GM18519 (cell line): ENCODE measurements at regions not wholly inside any gene's neighbourhood (a gene's known extent, or its start where the extent isn't known, plus 50 kb on each side); places are given as distances from the start of the nearest gene placed in this dataset.
"Not testable (repeated sequence)": the region's sequence is repeated elsewhere in the genome, so short reads cannot be mapped to it uniquely, and the experiment has no call there.

Experiments
- ATAC-seq: cut with Tn5 transposase; IDR thresholded peaks from one replicate; pipeline ENCODE4 v1.9.1; 2021; ENCODE audit warnings: mild to moderate bottlenecking, moderate library complexity; ENCODE audit not compliant: unreplicated experiment, low FRiP score

DNA sequence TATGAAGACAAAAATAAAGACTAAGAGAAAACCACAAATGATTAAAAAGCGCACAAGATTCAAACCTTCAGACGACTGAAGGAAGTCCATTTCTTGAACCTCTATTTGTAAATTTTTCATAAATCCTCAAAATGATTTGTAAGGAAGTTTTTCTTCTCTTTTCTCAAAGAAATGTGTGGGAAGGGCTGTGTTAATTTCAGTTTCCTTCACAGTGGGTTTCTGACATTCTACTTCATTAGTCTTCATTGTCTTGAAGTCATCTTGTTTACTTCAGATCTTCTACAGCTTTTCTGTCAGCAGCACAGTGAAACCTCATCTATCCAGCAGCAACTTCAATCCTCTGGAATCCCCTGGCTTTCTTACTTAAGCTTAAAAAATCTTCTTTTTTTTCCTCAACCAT lies 87.6 kb upstream of the MYLIP start:
- ATAC-seq: no peak

GRCh38 chr6:16040628-16040974 lies 88.3 kb upstream of the MYLIP start:
- no peak for ATAC-seq

DNA sequence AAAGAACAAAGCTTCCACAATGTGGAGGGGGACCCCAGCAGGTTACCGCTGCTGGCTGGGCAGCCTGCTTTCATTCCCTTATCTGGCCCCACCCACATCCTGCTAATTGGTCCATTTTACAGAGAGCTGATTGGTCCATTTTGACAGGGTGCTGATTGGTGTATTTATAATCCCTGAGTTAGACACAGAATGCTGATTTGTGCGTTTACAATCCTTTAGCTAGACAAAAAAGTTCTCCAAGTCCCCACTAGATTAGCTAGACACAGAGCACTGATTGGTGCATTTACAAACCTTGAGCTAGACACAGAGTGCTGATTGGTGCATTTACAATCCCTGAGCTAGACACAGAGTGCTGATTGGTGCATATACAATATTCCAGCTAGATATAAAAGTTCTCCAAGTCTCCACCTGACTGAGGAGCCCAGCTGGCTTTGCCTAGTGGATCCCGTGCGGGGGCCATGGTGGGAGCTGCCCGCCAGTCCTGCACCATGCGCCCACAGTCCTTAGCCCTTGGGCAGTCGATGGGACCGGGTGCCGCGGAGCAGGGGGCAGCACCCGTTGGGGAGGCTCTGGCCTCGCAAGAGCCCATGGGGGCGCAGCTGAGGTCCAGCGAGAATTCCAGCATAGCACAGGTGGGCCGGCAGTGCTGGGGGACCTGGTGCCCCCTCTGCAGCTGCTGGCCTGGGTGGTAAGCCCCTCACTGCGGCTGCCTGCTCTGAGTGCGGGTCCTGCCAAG lies 88.8 kb upstream of the MYLIP start:
- ATAC-seq: not testable (repeated sequence)

DNA sequence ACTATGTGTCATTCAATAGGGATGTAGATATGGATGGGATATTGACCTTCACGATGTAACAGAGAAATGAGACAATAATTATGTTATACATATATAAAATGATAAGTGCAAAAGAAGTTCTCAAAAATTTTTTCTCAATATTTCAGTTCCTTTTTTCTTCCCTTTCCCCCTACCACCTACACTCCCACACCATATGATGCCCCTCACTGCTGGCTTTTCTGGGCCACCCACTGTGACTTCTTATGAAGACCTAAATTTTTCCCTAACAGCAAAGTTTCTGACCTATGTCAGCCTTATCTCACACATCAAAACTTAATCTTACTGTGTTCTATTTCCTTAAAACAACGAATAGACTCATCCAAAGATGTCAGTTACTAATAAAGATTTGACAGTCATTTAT lies 89.9 kb upstream of the MYLIP start:
- no peak for ATAC-seq

DNA sequence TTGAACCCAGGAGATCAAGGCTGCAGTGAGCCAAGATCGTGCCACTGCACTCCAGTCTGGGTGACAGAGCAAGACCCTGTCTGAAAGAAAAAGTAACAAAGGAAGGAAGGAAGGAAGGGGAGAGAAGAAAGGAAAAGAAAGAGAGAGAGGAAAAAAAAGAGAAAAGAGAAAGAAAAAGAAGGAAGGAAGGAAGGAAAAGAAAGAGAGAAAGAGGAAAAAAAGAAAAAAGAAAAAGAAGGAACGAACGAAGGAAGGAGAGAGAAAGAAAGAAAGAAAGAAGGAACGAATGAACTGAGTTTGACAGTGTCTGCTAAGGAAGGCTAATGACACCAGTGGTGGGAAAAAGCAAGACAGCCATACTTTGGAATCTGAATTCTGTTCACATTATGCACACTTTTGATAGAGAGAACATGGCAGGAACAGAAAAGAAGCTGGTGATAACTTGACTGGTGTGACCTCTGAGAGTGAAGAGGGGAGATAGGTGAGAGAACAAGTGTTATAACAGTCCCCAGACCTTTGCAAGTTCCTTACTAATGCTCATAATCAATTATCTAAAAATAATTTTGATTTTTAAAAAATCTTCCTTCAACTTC lies 93.3 kb upstream of the MYLIP start:
- no peak for ATAC-seq

DNA sequence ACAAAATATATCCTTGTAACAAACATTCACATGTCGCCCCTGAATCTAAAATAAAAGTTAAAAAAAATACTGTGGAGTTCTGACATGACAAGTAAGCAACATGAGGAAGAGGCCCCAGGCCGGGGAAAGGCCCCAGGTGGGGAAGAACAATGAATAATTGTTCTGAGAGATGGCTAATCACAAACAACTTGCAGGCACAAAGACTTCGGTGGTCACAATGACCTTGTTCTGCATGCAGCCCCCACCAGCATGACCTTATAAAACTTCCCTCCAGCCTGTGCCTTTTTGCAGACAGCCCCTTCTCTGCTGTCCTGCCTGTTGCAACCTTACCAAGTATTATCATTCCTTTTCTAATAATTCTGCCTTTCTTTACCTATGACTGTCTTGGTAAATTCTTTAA lies 95.7 kb upstream of the MYLIP start:
- no peak for ATAC-seq

GRCh38 chr6:16031278-16031981 lies 97.5 kb upstream of the MYLIP start:
- ATAC-seq: no peak

DNA sequence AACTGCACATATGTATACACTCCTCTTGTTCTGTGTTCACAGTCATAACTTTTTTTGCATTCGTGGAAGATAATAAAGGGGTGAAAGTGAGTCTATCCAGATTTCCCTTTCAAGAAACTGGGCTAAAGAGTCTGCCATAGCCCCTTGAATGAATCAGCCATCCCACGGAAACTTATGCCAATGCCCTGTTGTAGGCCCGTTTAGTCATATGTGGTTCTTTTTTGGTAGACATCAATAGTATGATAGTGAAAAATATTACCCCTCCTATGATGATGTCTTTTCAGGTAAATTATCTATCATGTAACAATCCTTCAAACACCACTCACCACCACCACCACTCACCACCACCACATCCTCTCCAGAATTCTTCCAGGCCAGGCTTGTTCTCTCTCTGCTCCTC lies 99.9 kb upstream of the MYLIP start:
- ATAC-seq: no peak

GRCh38 chr6:16020259-16020658 lies 108.6 kb upstream of the MYLIP start:
- no peak for ATAC-seq

GRCh38 chr6:16019462-16019861 lies 109.4 kb upstream of the MYLIP start:
- no peak for ATAC-seq

DNA sequence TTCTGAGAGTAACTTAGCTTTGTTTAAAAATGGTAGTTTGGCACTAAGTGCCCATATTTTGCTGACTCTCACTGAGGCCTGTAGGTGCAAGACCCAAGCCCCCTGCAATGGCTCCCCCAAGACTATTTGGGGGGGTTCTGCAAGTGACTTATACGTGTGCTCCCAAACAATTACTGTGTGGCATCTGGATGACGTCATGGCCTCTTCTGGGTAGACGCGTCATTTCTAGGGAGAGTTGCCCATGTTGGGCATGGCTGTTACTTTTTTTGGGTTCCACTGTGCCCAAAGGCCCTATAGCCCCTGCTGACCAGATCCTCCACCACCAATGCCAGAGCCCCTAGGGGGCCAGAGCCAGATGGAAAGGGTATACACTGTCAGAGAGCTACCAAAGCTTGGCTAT lies 110.3 kb upstream of the MYLIP start:
- no peak for ATAC-seq

DNA sequence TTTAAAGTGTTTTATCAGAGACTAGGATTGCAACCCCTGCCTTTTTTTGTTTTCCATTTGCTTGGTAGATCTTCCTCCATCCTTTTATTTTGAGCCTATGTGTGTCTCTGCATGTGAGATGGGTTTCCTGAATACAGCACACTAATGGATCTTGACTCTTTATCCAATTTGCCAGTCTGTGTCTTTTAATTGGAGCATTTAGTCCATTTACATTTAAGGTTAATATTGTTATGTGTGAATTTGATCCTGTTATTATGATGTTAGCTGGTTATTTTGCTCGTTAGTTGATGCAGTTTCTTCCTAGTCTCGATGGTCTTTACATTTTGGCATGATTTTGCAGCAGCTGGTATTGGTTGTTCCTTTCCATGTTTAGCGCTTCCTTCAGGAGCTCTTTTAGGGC lies 114.6 kb upstream of the MYLIP start:
- ATAC-seq: not testable (repeated sequence)

DNA sequence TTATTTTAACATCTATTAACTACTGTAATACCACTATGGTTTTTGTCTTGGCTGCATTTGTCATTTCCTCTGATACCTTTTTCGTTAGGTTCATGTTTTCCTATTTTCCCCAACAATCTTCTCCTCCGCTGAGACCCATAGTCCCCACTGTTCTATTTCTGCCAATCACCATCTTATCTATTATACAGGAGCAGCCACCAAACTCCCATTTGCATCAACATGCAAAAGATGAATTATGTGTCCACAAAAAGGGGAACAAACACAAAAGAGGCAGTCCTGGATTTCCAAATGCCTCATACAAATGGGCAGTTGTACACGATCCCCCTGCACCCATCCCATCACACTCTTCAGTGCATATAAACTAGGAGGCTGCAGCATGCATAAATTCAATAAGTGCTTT lies 121.7 kb upstream of the MYLIP start:
- ATAC-seq: no peak

- ATAC-seq: no peak
Observed at GRCh38 chr6:16006681-16007080, 122.2 kb upstream of the MYLIP start.

GRCh38 chr6:16004934-16005679 lies 123.8 kb upstream of the MYLIP start:
- ATAC-seq: no peak

DNA sequence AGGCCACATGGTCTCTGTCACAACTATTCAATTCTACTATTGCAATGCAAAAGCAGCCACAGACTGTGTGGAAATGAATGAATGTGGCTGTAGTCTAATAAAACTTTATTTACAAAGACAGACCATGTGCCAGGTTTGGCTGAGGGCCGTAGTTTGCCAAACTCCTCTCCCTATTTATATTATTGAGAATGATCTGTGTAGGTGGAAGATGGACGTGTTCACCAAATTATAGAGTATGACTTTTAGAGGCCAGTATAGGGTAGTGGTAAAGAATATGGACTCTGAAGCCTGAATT lies 125.7 kb upstream of the MYLIP start:
- no peak for ATAC-seq

DNA sequence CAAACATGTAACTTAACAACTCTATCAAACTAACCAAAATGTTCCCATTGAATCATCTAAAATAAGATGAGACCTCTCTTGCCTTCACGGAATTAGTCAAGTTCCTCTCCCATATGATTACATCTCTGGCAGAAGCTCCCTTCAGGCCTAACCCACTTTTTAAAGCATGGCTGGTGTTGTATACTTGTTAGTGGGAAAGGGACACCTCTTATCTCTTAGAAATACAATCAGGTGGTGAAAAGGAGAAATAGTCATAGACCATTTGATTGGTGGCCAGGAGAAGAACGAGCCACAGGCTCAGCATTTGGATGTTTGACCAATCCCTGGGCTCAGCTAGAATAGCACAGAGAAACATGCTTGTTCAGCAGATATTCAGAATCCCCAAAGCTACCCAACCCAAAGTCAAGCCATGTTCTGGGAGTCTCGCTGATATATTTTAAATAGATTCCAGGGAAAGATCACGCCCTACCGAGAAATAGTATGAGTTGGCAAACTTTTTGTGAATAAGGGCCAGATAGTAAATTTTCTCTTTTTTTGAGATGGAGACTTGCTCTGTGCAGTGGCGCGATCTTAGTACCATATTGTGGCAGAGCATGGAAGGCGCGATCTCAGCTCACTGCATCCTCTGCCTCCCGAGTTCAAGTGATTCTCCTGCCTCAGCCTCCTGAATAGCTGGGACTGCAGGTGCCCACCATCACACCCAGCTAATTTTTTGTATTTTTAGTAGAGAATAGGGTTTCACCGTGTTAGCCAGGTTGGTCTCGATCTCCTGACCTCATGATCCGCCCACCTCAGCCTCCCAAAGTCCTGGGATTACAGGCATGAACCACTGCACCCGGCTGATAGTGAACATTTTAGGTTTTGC lies 126.3 kb upstream of the MYLIP start:
- ATAC-seq: no peak

GRCh38 chr6:16001158-16001557 lies 127.7 kb upstream of the MYLIP start:
- no peak for ATAC-seq

DNA sequence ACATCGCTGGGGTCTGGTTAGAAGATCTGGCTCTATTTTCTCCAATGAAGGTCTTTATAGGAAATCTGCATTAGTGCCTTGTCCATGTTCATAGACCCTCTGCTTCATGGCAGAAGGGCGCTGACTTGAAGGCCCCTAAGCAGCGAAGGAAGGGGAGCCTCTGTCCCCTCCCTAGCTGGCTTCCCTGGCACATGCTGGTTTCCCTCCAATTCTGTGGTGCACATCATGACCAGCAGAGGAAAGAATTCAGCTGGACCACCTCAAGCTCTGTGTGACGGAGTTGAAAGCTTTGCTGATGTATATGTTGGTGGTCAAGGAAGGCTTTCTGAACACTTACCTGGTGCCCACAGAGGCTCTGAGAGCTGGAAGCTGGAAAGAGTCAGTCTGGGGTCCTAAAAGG lies 129.7 kb upstream of the MYLIP start:
- ATAC-seq: no peak

DNA sequence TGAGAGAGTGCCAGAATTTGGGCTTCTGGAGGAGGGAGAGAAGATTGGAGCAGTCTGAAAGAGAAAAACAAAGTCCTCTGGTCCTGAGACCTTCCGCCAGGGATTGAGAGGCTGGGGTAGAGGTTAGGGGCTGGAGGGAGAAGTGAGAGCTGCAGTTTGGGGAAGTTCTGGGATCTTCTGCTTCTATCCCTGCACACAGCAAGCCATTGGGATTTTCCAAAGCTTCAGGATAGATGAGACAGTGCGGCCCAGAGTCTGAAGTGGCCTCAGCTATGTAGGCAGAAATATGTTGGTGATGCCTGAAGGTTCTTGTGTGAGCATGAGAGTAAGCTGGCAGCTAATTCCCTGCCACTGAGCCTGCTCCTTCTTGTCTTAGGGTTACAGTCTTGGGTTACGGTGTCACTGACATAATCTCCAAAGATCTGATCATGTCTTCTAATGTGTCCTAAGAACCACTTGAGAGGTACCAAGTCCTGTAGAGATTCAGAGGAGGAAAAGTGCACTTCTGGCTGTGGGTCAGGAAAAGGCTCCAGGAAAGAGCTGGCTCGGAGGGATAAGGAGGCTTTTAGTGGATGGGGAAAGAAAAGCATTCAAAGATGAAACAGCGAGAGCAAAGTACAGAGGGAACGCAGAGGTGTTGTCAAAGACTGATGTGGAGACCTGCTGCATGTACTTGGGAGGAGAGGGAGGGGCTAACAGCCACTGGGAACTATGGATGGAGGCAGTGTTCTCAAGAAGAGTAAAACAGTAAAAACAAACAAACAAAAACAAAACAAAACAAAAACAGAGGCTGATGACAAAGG lies 131.1 kb upstream of the MYLIP start:
- ATAC-seq: no peak
